ENCODE measurements at regions not wholly inside any gene's neighbourhood (a gene's known extent, or its start where the extent isn't known, plus 50 kb on each side); places are given as distances from the start of the nearest gene placed in this dataset.

DNA sequence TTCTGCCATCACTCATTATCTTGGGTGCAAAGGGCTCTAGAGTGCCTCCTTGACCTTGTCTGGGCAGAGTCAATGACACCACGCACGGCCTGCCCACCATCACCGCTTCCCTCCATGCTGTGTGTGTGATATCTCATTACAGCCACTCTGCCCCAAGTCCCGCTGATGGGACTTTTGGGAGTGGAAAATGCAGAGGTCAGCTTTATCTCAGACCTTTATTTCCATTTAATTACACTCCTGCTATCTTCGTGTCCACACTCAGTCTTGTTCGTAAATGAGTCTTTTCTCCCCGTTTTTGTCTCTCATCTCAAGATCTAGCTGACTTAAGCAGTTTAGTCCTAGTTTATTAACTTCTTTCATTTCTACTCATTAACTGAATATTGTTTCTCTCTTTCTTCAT lies 226.2 kb downstream of the ICE1 start:
- no peak overlapping the region for H3K4me3 ChIP-seq (ENCODE audit: low read depth, low read length)
- TF ChIP-seq, protein P1, sequence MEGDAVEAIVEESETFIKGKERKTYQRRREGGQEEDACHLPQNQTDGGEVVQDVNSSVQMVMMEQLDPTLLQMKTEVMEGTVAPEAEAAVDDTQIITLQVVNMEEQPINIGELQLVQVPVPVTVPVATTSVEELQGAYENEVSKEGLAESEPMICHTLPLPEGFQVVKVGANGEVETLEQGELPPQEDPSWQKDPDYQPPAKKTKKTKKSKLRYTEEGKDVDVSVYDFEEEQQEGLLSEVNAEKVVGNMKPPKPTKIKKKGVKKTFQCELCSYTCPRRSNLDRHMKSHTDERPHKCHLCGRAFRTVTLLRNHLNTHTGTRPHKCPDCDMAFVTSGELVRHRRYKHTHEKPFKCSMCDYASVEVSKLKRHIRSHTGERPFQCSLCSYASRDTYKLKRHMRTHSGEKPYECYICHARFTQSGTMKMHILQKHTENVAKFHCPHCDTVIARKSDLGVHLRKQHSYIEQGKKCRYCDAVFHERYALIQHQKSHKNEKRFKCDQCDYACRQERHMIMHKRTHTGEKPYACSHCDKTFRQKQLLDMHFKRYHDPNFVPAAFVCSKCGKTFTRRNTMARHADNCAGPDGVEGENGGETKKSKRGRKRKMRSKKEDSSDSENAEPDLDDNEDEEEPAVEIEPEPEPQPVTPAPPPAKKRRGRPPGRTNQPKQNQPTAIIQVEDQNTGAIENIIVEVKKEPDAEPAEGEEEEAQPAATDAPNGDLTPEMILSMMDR (IDR thresholded peaks at IDR 0.05; ENCODE audit: insufficient read depth, low read length, missing control alignments): no peak
- ChIA-PET CTCF (no interaction called here), POLR2A (no interaction called here)
- DNase-seq (ENCODE audit: low read depth, low spot score): no peak

DNA sequence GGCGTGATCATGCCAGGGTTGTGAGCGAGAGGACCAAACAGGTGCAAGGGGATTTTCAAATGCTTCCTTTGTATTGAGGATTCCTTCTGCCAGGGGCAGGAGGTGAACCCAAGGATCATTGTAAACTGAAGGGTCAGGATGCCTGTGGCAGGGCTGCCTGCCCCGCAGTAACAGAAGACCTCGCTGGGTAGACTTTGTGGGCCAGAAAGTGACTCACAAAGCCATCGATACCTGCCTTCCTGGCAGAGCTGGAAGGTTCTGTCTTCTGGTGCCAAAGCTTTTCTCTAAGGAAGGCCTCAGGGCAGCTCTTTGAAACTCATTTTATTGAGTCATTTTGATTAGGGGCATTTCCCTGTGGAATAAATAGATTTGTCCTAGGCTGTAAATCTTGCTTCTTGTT lies 223.4 kb downstream of the ICE1 start:
- no peak overlapping the region for H3K4me3 ChIP-seq (ENCODE audit: low read depth, low read length)
- ChIA-PET CTCF (no interaction called here), POLR2A (no interaction called here)
- TF ChIP-seq, protein P1 (IDR thresholded peaks at IDR 0.05; ENCODE audit: insufficient read depth, low read length, missing control alignments): no peak
- no peak for DNase-seq (ENCODE audit: low read depth, low spot score)

DNA sequence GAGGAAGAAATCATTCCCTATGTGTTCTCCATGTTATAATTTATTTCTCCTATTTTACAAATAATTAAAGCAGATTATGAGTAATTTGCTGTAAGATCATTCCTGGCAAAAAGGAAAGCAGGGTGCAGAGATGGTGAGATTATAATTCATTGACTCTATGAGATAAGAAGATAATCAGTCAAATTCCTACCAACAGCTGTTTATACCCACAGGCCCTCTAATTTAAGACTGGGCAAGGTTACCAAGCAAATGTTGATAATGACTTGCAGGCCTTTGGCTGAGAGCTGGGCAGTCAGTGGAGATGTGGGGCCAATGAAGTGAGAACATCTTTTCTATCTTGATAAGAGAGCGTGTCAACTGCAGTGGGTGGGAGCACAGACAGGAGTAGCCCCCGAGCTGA lies 222.7 kb downstream of the ICE1 start:
- CTCF ChIA-PET: no interaction called here
- POLR2A ChIA-PET: no interaction called here
- no peak for DNase-seq (ENCODE audit: low read depth, low spot score)
- no peak overlapping the region for H3K4me3 ChIP-seq (ENCODE audit: low read depth, low read length)
- TF ChIP-seq, protein P1 (IDR thresholded peaks at IDR 0.05; ENCODE audit: insufficient read depth, low read length, missing control alignments): no peak

DNA sequence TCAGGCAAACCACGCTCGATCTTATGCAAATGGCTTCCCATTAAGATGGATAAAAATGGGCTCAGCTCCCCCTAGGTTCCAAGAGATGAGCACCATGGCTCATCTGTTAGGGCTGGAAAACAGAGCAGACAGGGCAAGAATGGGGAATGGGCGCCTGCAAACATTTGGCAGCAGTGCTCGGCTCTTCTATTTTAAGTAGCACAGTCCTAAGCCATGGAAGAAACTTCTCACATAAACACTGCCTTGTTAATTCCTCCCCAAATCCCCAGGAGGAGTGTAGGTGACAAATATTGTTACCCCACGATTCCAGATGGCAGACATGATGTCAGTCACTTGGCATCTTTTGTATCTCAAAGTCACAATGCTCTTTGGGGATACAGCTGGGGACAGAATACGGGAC lies 221.8 kb downstream of the ICE1 start:
- ChIA-PET CTCF (no interaction called here), POLR2A (no interaction called here)
- no peak overlapping the region for H3K4me3 ChIP-seq (ENCODE audit: low read depth, low read length)
- TF ChIP-seq, protein P1 (IDR thresholded peaks at IDR 0.05; ENCODE audit: insufficient read depth, low read length, missing control alignments): no peak
- DNase-seq (ENCODE audit: low read depth, low spot score): no peak

DNA sequence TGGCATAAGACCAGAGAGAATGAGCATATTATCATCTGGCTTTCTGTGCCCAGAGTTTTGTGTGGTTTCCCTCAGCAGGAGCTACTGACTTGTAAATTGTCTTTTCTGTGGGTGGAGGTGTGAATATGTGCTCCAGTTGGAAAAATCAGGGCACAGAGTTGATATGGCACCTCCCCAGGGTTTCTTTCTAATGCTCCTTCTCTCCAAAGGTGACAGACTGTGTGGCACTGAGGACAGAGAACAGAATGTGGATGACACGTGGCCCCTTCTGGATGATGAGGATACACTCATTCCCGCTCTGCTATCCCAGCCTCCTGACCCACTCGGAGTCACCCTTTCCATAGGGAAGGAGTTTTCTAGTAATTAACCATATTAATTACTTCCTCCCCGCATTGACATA lies 221.0 kb downstream of the ICE1 start:
- H3K4me3 ChIP-seq (ENCODE audit: low read depth, low read length): no peak overlapping the region
- POLR2A ChIA-PET: no interaction called here
- CTCF ChIA-PET: no interaction called here
- no peak for DNase-seq (ENCODE audit: low read depth, low spot score)
- TF ChIP-seq, protein P1 (IDR thresholded peaks at IDR 0.05; ENCODE audit: insufficient read depth, low read length, missing control alignments): no peak

DNA sequence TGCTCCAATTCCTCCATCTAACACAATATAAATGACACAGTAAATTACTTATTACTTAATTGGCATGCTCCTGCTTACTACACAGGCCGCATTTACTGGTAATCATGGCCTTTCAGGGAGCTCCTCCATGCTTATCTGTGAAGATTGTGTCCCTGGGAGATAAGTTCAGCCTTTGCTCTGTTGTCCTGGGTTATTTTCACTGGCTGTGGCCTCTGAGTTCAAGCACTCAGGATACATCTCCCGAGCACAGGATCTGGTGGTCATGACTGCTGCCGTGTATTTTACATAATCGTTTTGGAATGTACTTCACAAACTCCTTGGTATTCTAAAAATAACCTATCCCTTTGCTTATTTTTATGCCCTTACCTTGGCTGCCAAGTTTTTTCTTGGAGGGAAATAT lies 215.7 kb downstream of the ICE1 start:
- ChIA-PET POLR2A (no interaction called here), CTCF (no interaction called here)
- TF ChIP-seq, protein P1 (IDR thresholded peaks at IDR 0.05; ENCODE audit: insufficient read depth, low read length, missing control alignments): no peak
- no peak overlapping the region for H3K4me3 ChIP-seq (ENCODE audit: low read depth, low read length)
- DNase-seq (ENCODE audit: low read depth, low spot score): no peak

Data from AG04449 (cell line).